Omental fat pad (tissue), 3 donors: ENCODE measurements at regions not wholly inside any gene's neighbourhood (a gene's known extent, or its start where the extent isn't known, plus 50 kb on each side); places are given as distances from the start of the nearest gene placed in this dataset.

Experiments
- ATAC-seq: fragments of 150-250 bp; one replicate; pipeline ENCODE4 v1.9.1; 2016; ENCODE audit warnings: mild to moderate bottlenecking, moderate library complexity; ENCODE audit not compliant: low FRiP score
- DNase-seq: peaks from one replicate; pipeline ENCODE4 v3.0.0-alpha.2; 2019; ENCODE audit warnings: low spot score
- CTCF ChIP-seq, 3 donors: fragments of 450-650 bp; IDR thresholded peaks; one replicate each; pipeline ENCODE4 v1.5.1; 2016 to 2017; ENCODE audit warnings: antibody characterized with exemption in 3 of 3, mild to moderate bottlenecking in 3 of 3, moderate library complexity in 2 of 3

- ATAC-seq = no peak
Observed at GRCh38 chr2:58378152-58378551, 137.0 kb upstream of the FANCL start.

GRCh38 chr2:58377181-58377580 lies 136.1 kb upstream of the FANCL start:
- TF ChIP-seq CTCF (IDR thresholded peaks at IDR 0.05) = no peak
- DNase-seq (no peak), ATAC-seq (no peak)

More at GRCh38 chr2:58378152-58378551, 137.0 kb upstream of the FANCL start:
- no peak for TF ChIP-seq CTCF (IDR thresholded peaks at IDR 0.05)
- no peak for DNase-seq

GRCh38 chr2:58376592-58376991 lies 135.5 kb upstream of the FANCL start:
- DNase-seq (no peak), ATAC-seq (no peak)
- no peak for TF ChIP-seq CTCF (IDR thresholded peaks at IDR 0.05)

GRCh38 chr2:58369594-58369993 lies 128.5 kb upstream of the FANCL start:
- no peak for TF ChIP-seq CTCF (IDR thresholded peaks at IDR 0.05)
- no peak for ATAC-seq
- DNase-seq = no peak

- TF ChIP-seq CTCF (IDR thresholded peaks at IDR 0.05) = no peak
- DNase-seq = no peak
- no peak for ATAC-seq
Observed at GRCh38 chr2:58364098-58364497, 123.0 kb upstream of the FANCL start.

GRCh38 chr2:58358026-58358425 lies 116.9 kb upstream of the FANCL start:
- no peak for TF ChIP-seq CTCF (IDR thresholded peaks at IDR 0.05)
- ATAC-seq (no peak), DNase-seq (no peak)

GRCh38 chr2:58357521-58357920 lies 116.4 kb upstream of the FANCL start:
- no peak for TF ChIP-seq CTCF (IDR thresholded peaks at IDR 0.05)
- ATAC-seq = no peak

More at GRCh38 chr2:58357521-58357920, 116.4 kb upstream of the FANCL start:
- no peak for DNase-seq
